GM12892 (cell line): ENCODE measurements at regions not wholly inside any gene's neighbourhood (a gene's known extent, or its start where the extent isn't known, plus 50 kb on each side); places are given as distances from the start of the nearest gene placed in this dataset.

Experiments used
- DNase-seq: peaks from one replicate; pipeline ENCODE4 v3.0.0; 2011; ENCODE audit not compliant: insufficient read length
- FAIRE-seq: peaks from 2 replicates; lab custom pipeline; 2011; peaks lifted over from hg19 to GRCh38; lab: Jason Lieb, UNC
- POLR2A ChIP-seq: IDR thresholded peaks from 2 replicates; pipeline ENCODE4 v1.6.1; 2011; ENCODE audit warnings: low read depth, low read length, control low read depth
- POLR2AphosphoS5 ChIP-seq: IDR thresholded peaks from 2 replicates; pipeline ENCODE4 v1.6.1; 2011; ENCODE audit warnings: low read depth, low read length, control low read depth
- TAF1 ChIP-seq: IDR thresholded peaks from 2 replicates; pipeline ENCODE4 v1.6.1; 2011; ENCODE audit warnings: low read depth, mild to moderate bottlenecking, control low read depth, low read length, borderline replicate concordance

DNA sequence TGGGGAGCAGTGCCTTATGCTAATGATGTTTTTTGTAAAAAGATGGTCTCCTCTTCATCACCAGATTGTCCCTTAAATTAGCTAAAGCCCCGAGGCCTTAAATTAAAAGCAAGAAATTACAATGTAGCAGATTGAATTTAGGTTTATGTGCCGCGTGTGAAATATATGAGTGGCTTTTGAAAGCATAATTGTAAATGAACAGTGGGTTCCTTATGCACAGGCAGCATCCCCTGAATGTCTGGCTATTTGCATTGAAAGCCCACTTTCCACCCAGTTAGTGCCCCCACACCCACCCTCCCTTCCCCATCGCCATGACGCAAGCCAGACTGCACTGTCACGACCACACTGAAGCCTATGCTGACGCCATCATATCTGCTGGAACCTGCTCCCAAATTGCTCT, 62.4 kb upstream of the SORCS3 start:
- DNase-seq (no peak), FAIRE-seq (no peak)
- no peak for TF ChIP-seq TAF1
- TF ChIP-seq POLR2A: no peak
- no peak for TF ChIP-seq POLR2AphosphoS5

DNA sequence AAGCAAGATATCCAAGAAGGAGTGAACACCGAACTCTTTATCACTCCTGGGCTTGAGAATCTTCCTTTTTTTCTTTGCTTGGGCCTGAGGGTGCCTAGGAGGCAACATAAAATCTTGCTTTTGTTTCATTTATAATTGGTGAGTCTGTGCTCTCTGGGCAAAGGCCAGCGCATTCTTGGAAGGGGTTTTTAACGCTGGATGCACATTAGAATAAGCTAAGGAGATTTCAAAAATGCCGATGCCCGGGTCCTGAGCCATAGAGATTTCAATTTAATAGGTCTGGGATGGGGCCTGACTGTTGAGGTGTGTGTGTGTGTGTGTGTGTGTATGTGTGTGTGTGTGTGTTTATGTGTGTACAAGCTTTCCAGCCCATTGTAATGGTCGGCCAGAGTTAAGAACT, 62.0 kb upstream of the SORCS3 start:
- TF ChIP-seq POLR2A (no peak), POLR2AphosphoS5 (no peak), TAF1 (no peak)
- FAIRE-seq: no peak
- no peak for DNase-seq

DNA sequence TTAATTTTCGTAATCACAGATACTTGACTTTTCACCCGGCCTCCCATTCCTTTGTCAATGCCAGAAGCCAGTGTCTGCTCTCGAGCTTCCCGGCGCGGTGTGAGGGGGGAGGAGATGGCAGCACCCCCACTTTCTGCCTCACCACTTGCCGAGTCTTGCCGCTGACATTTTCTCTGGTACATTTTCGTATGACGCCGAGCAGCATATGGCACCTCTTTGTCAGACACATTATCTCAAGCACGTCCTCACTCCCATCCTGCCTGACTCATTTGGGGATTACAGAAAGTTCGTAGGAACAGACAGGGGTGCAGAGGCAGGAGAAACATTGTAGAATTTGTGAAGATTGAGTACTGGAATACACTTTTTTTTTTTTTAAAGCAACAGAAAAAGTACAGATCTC, 60.8 kb upstream of the SORCS3 start:
- DNase-seq (no peak), FAIRE-seq (no peak)
- TF ChIP-seq POLR2A (no peak), POLR2AphosphoS5 (no peak), TAF1 (no peak)

DNA sequence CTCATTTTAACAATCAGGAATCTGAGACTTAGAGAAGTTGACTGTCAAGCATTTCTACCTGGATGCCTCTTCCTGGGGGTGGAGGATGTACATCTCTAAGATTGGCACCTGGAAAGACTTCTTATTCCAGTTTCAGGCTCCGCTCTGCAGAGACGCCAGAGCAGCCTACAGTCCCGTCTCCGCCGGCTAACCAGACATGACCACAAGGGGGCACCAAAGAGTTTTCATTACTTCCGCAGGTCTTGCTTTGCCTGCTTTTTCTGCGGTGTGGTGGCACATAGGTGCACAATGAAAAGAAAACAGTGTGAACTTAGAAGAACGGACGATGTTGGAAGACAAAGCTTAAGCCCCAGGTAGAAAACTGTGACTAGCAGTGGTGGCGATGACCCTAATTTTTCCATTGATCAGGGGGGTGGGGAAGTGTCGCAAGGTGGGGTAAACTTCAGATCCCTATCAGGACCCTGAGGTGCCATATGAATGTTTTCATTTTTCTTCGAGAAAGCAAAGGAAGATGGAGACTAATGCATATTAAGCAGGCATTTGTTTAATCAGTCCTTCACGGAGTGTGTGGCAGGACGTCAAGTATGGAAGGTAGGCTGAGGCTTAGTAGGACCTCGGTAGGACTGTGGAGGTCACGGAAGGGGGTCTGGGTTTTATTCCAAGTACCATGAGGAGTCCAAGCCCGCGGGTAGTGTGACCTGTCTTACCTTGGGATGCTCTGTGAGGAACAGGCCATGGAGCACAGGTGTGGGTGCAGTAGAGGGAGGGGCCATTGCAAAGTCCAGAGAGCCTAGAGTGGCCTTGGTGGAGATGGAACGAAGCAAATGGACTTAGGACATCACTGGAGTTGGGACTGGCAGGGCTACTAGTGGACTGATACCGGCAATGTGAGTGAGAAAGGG, 60.1 kb upstream of the SORCS3 start:
- DNase-seq (peak; percentile 33), FAIRE-seq (peak; percentile 88)
- TF ChIP-seq POLR2AphosphoS5 (no peak), TAF1 (no peak), POLR2A (no peak)

DNA sequence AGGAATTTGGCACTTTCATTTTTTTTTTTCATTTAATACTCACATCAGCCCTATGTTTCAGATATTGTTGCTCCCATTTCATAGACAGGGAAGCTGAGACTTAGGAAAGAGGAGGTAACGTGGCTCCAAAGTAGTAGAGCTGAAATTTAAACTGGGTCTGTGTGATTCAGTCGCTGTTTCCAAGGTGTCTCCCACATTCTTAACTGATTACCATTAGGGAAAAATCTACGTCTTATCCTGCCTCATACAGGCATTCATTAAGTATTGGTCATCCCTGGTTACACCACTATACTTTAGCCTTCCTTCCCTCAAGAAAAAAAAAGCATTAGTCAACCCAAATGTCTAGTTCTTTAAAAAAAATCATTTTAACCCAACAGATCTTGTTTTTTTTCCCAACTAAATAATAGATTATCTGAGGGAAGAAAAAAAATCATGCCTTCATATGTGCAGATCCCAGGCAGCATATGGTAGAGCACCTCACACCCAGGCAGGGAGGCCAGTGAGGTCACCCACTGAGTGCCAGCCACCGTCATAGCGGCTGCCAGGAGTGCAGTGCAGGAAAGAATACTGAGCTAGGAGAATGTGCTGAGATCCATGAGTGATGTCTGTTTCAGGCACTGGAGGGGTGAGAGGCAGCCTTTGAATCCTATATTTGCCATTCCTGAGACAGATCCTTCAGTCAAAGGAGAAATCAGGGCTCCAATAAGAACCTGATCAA, 59.0 kb upstream of the SORCS3 start:
- DNase-seq: no peak
- no peak for TF ChIP-seq POLR2A
- TF ChIP-seq POLR2AphosphoS5: no peak
- no peak for TF ChIP-seq TAF1
- FAIRE-seq: no peak

DNA sequence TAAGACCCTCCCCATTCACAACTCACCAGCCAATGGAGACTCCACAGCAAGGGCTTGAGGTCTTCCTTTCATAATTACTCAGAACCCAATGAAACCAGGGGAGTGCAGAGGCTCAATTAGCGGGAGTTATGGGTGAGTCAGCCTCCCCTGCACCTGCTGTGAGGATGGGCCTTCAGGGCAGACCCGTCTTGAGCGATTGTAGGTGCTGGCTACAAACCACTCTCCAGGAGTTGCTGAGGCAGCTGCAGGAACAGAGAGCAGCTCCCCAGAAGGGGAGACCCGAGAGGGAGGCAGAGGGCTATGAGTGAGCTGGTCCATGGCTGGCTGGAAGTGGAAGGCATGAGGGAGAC, 58.5 kb upstream of the SORCS3 start:
- no peak for DNase-seq
- FAIRE-seq: no peak

DNA sequence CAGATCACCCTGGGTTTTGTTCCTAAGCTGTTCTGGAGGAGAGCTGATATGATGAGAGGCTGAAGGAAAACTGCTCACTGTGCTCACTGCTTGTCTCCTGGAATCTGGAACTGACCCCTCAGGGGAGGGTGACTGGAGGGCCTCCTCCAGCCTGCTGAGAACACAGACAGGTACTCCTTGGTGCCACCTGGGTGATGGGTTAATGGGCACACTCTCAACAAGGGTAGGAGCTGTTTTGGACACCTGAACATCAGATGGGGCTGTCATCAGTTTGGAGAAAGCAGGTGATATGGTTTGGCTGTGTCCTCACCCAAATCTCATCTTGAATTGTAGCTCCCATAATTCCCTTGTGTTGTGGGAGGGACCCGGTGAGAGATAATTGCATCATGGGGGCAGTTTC, 58.1 kb upstream of the SORCS3 start:
- TF ChIP-seq POLR2A: no peak
- no peak for TF ChIP-seq POLR2AphosphoS5
- no peak for TF ChIP-seq TAF1
- FAIRE-seq (no peak), DNase-seq (no peak)

More for the DNA sequence above, 58.5 kb upstream of the SORCS3 start:
- TF ChIP-seq POLR2A: no peak
- TF ChIP-seq POLR2AphosphoS5: no peak
- no peak for TF ChIP-seq TAF1

DNA sequence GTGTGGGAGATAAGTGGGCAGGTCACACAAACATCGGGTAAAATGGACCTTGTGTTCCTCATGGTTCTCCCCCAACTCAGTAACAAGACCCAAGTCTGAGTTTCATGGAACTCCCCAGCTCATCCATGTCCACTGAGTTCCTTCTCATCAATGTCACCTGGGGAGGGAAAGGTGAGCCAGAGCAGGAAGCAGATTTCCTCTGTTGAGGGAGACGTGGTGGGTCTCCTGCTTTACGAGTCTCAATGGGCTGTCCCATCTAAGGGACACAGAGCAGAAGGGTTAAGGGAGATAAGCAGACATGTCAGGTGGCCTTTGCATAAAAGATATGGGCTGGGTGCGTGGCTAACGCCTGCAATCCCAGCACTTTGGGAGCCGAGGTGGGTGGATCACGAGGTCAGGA, 56.5 kb upstream of the SORCS3 start:
- TF ChIP-seq POLR2A (no peak), TAF1 (no peak), POLR2AphosphoS5 (no peak)
- DNase-seq (no peak), FAIRE-seq (no peak)

DNA sequence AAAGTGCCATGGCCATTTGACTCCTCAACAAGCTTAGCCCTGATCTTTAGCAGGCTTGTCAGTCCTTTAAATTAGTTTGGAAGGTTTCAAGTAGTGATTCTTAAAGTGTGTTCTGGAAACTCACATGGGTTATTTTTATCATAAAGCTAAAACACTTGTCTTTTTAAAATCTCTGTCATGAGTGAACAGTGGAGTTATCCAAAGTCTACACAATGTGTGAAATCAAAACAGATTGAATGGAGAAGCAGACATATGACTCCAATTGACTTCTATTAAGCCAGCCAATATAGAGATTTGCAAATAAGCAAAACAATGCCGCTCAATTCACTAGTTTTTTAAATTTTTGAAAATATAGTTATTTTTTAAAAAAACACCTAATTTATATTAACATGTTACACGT, 53.3 kb upstream of the SORCS3 start:
- FAIRE-seq (no peak), DNase-seq (no peak)
- TF ChIP-seq POLR2A (no peak), POLR2AphosphoS5 (no peak), TAF1 (no peak)

DNA sequence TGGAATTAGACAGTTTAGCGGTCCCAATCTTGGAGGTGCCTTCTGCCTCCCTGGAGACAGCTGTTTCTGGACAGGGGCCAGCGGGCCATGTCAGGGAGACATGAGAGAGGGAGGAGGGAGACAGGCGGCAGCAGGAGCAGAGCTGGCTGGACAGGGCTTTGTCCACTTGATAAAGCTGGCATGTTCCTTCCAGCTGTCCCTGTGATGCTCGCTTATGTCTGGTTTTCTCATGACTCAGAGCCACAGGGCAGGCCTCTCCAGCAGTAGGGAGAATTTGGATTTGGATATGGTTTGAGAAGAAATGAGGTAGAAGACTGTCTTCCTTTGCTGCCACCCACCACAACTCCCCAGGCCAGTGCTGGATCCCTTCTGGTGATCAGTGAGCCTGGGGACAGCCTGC, 51.7 kb upstream of the SORCS3 start:
- FAIRE-seq: no peak
- no peak for DNase-seq
- TF ChIP-seq TAF1 (no peak), POLR2A (no peak), POLR2AphosphoS5 (no peak)

DNA sequence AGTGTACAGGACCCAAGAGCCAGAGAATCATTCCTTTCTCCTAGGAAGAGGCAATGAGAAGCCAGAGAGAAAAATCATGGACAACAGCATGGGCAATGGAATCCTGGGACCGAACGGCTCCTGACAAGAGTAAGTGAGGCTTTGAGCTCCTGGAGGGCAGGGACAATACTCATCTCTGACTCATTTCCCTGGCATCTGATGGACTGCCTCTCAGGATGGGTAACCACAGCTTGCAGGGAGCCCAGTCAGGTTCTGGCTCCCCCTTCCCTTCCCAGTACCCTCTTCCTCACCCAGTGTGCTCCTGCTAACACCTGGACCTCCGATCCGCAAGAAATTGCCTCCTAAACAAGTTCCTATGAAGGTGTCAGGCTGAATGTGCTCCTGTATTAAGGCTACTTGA, 51.2 kb upstream of the SORCS3 start:
- TF ChIP-seq POLR2AphosphoS5 (no peak), TAF1 (no peak), POLR2A (no peak)
- DNase-seq: no peak
- no peak for FAIRE-seq
